Neutrophil (primary cell): ENCODE measurements at regions not wholly inside any gene's neighbourhood (a gene's known extent, or its start where the extent isn't known, plus 50 kb on each side); places are given as distances from the start of the nearest gene placed in this dataset.

ENCODE experiments used
- H3K27ac ChIP-seq: fragments of 200-600 bp; sonication (generic); 2 replicates; pipeline ENCODE4 v1.5.1; 2016; ENCODE audit warnings: mild to moderate bottlenecking, moderate library complexity
- H3K27me3 ChIP-seq: fragments of 200-600 bp; sonication (generic); 2 replicates; pipeline ENCODE4 v1.6.0; 2016; ENCODE audit warnings: mild to moderate bottlenecking
- H3K36me3 ChIP-seq: fragments of 200-600 bp; sonication (generic); 2 replicates; pipeline ENCODE4 v1.5.1; 2017
- H3K4me1 ChIP-seq, 2 experiments: fragments of 200-600 bp in 1 of 2; sonication (generic) in 1 of 2; 1 replicate in 1 of 2; 2 replicates in 1 of 2; pipeline versions ENCODE4 v1.5.1 to v1.6.1; 2013 to 2016; ENCODE audit warnings: low read depth in 1 of 2, low read length in 1 of 2, mild to moderate bottlenecking in 1 of 2, moderate library complexity in 1 of 2; ENCODE audit not compliant: control insufficient read depth in 1 of 2, insufficient read depth in 1 of 2
- H3K4me3 ChIP-seq, 2 experiments: fragments of 200-600 bp in 1 of 2; sonication (generic) in 1 of 2; 1 replicate in 1 of 2; 2 replicates in 1 of 2; pipeline ENCODE4 v1.5.1; 2013 to 2016; ENCODE audit warnings: low read depth in 1 of 2, low read length in 1 of 2, mild to moderate bottlenecking in 1 of 2, moderate library complexity in 1 of 2
- H3K9me3 ChIP-seq: fragments of 200-600 bp; sonication (generic); 2 replicates; pipeline ENCODE4 v1.5.1; 2016
- TF ChIP-seq, protein P1 (sequence below): fragments of 200-600 bp; sonication (generic); IDR thresholded peaks from 2 replicates; pipeline ENCODE4 v1.5.1; 2016; ENCODE audit warnings: antibody characterized with exemption

DNA sequence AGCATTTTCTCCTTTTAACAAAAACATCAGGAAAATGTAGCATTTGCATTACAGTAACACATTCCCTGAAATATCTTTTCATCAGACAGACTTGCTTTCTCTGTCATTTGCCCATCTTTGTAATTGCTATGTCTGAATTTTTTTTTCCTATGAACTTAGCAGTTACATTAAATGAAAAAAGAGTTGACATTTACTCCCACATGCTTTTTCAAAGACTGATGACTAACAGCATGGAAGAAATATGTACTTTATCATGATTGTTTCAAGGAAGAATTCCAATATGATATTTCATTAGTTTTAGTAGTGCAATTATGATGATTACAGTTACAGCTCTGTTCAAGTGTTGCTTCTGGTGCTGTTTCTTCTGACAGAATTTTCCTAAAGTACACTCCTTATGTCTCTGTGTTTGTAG is 864.5 kb upstream of the MAN1A1 start:
- Histone ChIP-seq H3K27ac (no peak overlapping the region), H3K4me3 (no peak overlapping the region), H3K4me1 (no peaks in the 10 kb centered on the region), H3K36me3 (no peaks in the 10 kb centered on the region), H3K27me3 (no peaks in the 10 kb centered on the region), H3K9me3 (no peaks in the 10 kb centered on the region)
- TF ChIP-seq, protein P1, sequence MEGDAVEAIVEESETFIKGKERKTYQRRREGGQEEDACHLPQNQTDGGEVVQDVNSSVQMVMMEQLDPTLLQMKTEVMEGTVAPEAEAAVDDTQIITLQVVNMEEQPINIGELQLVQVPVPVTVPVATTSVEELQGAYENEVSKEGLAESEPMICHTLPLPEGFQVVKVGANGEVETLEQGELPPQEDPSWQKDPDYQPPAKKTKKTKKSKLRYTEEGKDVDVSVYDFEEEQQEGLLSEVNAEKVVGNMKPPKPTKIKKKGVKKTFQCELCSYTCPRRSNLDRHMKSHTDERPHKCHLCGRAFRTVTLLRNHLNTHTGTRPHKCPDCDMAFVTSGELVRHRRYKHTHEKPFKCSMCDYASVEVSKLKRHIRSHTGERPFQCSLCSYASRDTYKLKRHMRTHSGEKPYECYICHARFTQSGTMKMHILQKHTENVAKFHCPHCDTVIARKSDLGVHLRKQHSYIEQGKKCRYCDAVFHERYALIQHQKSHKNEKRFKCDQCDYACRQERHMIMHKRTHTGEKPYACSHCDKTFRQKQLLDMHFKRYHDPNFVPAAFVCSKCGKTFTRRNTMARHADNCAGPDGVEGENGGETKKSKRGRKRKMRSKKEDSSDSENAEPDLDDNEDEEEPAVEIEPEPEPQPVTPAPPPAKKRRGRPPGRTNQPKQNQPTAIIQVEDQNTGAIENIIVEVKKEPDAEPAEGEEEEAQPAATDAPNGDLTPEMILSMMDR = no peak

GRCh38 chr6:120211955-120212792 is 862.6 kb upstream of the MAN1A1 start:
- H3K4me1 ChIP-seq = no peaks in the 10 kb centered on the region
- H3K27ac ChIP-seq = no peak overlapping the region
- H3K27me3 ChIP-seq = no peaks in the 10 kb centered on the region
- no peaks in the 10 kb centered on the region for H3K9me3 ChIP-seq
- H3K36me3 ChIP-seq = no peaks in the 10 kb centered on the region
- no peak overlapping the region for H3K4me3 ChIP-seq
- TF ChIP-seq, protein P1 = no peak

DNA sequence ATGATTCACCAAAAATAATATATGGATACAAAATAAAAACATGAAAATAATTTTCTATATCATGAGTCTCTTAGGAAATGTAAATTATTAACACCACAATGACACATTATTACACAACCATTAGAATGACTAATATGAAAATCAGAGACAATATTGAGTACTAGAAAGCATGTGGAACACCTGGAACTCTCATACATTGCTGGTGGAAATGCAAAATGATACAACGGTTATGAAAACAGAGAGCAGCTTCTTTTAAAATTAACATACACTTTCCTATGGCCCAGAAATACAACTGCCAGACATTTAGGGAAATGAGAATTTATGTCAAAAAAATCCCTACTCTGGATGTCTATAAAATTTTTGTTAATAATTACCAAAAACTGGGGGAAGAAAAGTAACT is 853.3 kb upstream of the MAN1A1 start:
- H3K9me3 ChIP-seq = no peaks in the 10 kb centered on the region
- H3K27ac ChIP-seq = no peak overlapping the region
- no peaks in the 10 kb centered on the region for H3K27me3 ChIP-seq
- H3K4me1 ChIP-seq = no peaks in the 10 kb centered on the region
- H3K36me3 ChIP-seq = no peaks in the 10 kb centered on the region
- H3K4me3 ChIP-seq = no peak overlapping the region
- TF ChIP-seq, protein P1 = no peak

- no peak overlapping the region for H3K27ac ChIP-seq
- H3K4me3 ChIP-seq = no peak overlapping the region
- H3K36me3 ChIP-seq = no peaks in the 10 kb centered on the region
- H3K4me1 ChIP-seq = no peaks in the 10 kb centered on the region
- H3K9me3 ChIP-seq = no peaks in the 10 kb centered on the region
- no peaks in the 10 kb centered on the region for H3K27me3 ChIP-seq
- TF ChIP-seq, protein P1 = no peak
Observed at GRCh38 chr6:120200853-120201252, 851.3 kb upstream of the MAN1A1 start.

- no peak overlapping the region for H3K4me3 ChIP-seq
- no peaks in the 10 kb centered on the region for H3K9me3 ChIP-seq
- H3K36me3 ChIP-seq = no peaks in the 10 kb centered on the region
- H3K27me3 ChIP-seq = no peaks in the 10 kb centered on the region
- TF ChIP-seq, protein P1 = no peak
- H3K27ac ChIP-seq = no peak overlapping the region
- no peaks in the 10 kb centered on the region for H3K4me1 ChIP-seq
Observed at GRCh38 chr6:120198033-120198432, 848.5 kb upstream of the MAN1A1 start.
